HuH-7 (cell line): ENCODE measurements at regions not wholly inside any gene's neighbourhood (a gene's known extent, or its start where the extent isn't known, plus 50 kb on each side); places are given as distances from the start of the nearest gene placed in this dataset.

ENCODE experiments used
- DNase-seq: peaks from one replicate; pipeline ENCODE4 v3.0.0; 2011; ENCODE audit warnings: low spot score

GRCh38 chr3:22113453-22113852 is 362.4 kb upstream of the ZNF385D start:
- DNase-seq: no peak

- DNase-seq: no peak
Measured at GRCh38 chr3:22115581-22115980, 364.6 kb upstream of the ZNF385D start.

GRCh38 chr3:22117091-22117490 is 366.1 kb upstream of the ZNF385D start:
- DNase-seq: no peak

GRCh38 chr3:22117751-22118346 is 366.8 kb upstream of the ZNF385D start:
- no peak for DNase-seq

- DNase-seq: no peak
Measured at GRCh38 chr3:22118542-22118941, 367.5 kb upstream of the ZNF385D start.

GRCh38 chr3:22121068-22121701 is 370.2 kb upstream of the ZNF385D start:
- peak; percentile 33 for DNase-seq

GRCh38 chr3:22122567-22122966 is 371.6 kb upstream of the ZNF385D start:
- no peak for DNase-seq

- DNase-seq: no peak
Measured at GRCh38 chr3:22129101-22129500, 378.1 kb upstream of the ZNF385D start.

GRCh38 chr3:22141769-22142168 is 390.8 kb upstream of the ZNF385D start:
- DNase-seq: no peak

- DNase-seq: no peak
Measured at GRCh38 chr3:22147161-22147560, 396.2 kb upstream of the ZNF385D start.

- DNase-seq: peak; percentile 19
Measured at GRCh38 chr3:22156868-22157267, 405.9 kb upstream of the ZNF385D start.

- DNase-seq: no peak
Measured at GRCh38 chr3:22157848-22158247, 406.8 kb upstream of the ZNF385D start.

GRCh38 chr3:22159004-22159695 is 408.1 kb upstream of the ZNF385D start:
- DNase-seq: peak; percentile 52

- no peak for DNase-seq
Measured at GRCh38 chr3:22161315-22161714, 410.3 kb upstream of the ZNF385D start.

- no peak for DNase-seq
Measured at GRCh38 chr3:22170370-22170769, 419.4 kb upstream of the ZNF385D start.

- DNase-seq: no peak
Measured at GRCh38 chr3:22172964-22173363, 422.0 kb upstream of the ZNF385D start.

GRCh38 chr3:22175947-22176346 is 424.9 kb upstream of the ZNF385D start:
- no peak for DNase-seq

- DNase-seq: no peak
Measured at GRCh38 chr3:22176911-22177310, 425.9 kb upstream of the ZNF385D start.

- DNase-seq: no peak
Measured at GRCh38 chr3:22189616-22190015, 438.6 kb upstream of the ZNF385D start.

GRCh38 chr3:22199095-22199494 is 448.1 kb upstream of the ZNF385D start:
- no peak for DNase-seq

GRCh38 chr3:22208844-22209243 is 457.8 kb upstream of the ZNF385D start:
- no peak for DNase-seq

- DNase-seq: no peak
Measured at GRCh38 chr3:22209578-22209977, 458.6 kb upstream of the ZNF385D start.

GRCh38 chr3:22210693-22211092 is 459.7 kb upstream of the ZNF385D start:
- no peak for DNase-seq

GRCh38 chr3:22216601-22217000 is 465.6 kb upstream of the ZNF385D start:
- no peak for DNase-seq
